ENCODE measurements at regions not wholly inside any gene's neighbourhood (a gene's known extent, or its start where the extent isn't known, plus 50 kb on each side); places are given as distances from the start of the nearest gene placed in this dataset.

- Mint-ChIP-seq H3K36me3 (no peaks in the 10 kb centered on the region), H3K27me3 (peaks cover 11% of the 10 kb centered on the region), H3K4me3 (no peak overlapping the region), H3K27ac (no peak overlapping the region), H3K4me1 (no peaks in the 10 kb centered on the region), H3K9me3 (ENCODE audit: low read depth) (no peaks in the 10 kb centered on the region)
- ATAC-seq (no peak), DNase-seq (no peak)
- CTCF ChIA-PET = no interaction called here
These were observed 285.1 kb downstream of the GADD45G start for GRCh38 chr9:89889865-89890264.

DNA sequence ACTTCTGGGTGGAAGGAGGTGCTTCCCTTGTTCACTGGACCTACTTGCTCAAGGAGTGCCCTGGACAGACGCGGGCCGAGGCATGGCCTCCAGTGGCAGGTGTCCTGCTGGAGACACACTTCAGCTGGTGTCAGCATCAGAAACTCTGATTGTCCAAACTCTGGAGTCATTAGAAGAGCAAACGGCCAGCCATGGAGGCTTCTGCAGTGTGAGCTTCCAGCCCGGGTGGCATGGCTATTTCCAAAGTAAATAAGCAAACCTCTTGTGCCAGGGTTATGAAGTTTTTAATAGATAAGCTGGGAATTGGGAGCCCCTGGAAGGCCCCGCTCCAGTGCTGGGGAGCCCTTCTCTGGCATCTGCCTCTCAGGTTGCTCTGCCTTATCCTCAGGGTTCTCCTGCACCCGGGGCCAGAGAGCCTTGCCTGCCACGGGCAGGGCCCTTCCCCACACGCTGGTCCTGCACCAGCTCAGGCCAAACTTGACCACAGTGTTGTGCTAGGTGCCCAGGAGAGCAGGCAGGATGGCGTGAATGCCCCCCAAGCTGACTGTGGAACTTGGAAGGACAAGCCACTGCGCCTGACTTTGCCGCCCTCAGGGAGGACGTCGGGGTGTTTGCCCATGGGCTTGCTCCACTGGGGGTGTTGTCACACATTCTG, 285.6 kb downstream of the GADD45G start:
- H3K4me3 Mint-ChIP-seq = no peak overlapping the region
- CTCF ChIA-PET = no interaction called here
- ATAC-seq (no peak), DNase-seq (no peak)
- no peak overlapping the region for H3K27ac Mint-ChIP-seq
- no peaks in the 10 kb centered on the region for H3K36me3 Mint-ChIP-seq
- no peaks in the 10 kb centered on the region for H3K9me3 Mint-ChIP-seq (ENCODE audit: low read depth)
- H3K27me3 Mint-ChIP-seq = peaks cover 13% of the 10 kb centered on the region
- H3K4me1 Mint-ChIP-seq = no peaks in the 10 kb centered on the region

DNA sequence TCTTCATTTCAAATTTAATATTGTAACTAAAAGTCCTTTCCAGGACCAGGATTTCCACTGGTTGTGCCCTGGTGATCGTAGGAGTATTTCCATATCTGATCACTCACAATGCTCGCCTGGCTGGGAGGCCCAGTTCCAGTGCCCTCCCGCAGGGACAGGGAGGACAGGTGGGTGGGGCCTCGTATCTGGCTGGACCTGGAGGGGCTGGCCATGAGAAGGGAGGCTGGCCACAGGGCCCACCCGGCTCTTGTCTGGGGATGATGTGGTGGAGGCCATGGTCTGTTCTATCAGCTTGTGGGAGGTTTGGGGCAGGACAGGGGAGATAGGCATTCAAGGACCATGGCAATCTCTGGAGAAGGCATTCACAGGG, 286.4 kb downstream of the GADD45G start:
- no peaks in the 10 kb centered on the region for H3K9me3 Mint-ChIP-seq (ENCODE audit: low read depth)
- no peaks in the 10 kb centered on the region for H3K4me1 Mint-ChIP-seq
- H3K4me3 Mint-ChIP-seq = no peak overlapping the region
- H3K27ac Mint-ChIP-seq = no peak overlapping the region
- DNase-seq (no peak), ATAC-seq (no peak)
- no peaks in the 10 kb centered on the region for H3K36me3 Mint-ChIP-seq
- peaks cover 20% of the 10 kb centered on the region for H3K27me3 Mint-ChIP-seq
- CTCF ChIA-PET = no interaction called here

- CTCF ChIA-PET = no interaction called here
- no peaks in the 10 kb centered on the region for H3K36me3 Mint-ChIP-seq
- H3K27me3 Mint-ChIP-seq = peaks cover 26% of the 10 kb centered on the region
- H3K27ac Mint-ChIP-seq = no peak overlapping the region
- H3K9me3 Mint-ChIP-seq (ENCODE audit: low read depth) = no peaks in the 10 kb centered on the region
- no peak overlapping the region for H3K4me3 Mint-ChIP-seq
- ATAC-seq (no peak), DNase-seq (no peak)
- H3K4me1 Mint-ChIP-seq = no peaks in the 10 kb centered on the region
These were observed 286.9 kb downstream of the GADD45G start for GRCh38 chr9:89891591-89892304.

DNA sequence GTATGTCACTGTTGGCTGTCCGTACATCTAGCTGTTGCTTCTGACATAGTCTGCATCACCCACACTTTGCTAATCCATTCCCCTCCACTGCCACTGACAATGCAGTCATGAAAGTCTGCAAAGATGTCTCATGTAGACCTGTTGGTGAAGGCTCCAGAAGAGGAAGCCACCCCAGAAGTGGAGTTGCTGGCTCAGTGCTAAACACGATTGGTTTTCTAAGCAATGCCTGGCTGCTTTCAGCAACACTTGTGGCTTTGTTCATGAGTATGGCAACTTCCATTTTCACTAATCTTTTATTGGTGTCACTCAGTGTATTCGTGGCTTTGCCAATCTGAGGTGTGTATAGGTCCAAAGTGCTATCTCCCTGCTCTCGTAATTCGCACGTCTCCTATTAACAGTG, 288.1 kb downstream of the GADD45G start:
- ATAC-seq (no peak), DNase-seq (peak; percentile 38)
- Mint-ChIP-seq H3K27me3 (peaks cover 32% of the 10 kb centered on the region), H3K27ac (no peak overlapping the region), H3K4me3 (no peak overlapping the region), H3K9me3 (ENCODE audit: low read depth) (no peaks in the 10 kb centered on the region), H3K36me3 (no peaks in the 10 kb centered on the region), H3K4me1 (no peaks in the 10 kb centered on the region)
- CTCF ChIA-PET = no interaction called here

DNA sequence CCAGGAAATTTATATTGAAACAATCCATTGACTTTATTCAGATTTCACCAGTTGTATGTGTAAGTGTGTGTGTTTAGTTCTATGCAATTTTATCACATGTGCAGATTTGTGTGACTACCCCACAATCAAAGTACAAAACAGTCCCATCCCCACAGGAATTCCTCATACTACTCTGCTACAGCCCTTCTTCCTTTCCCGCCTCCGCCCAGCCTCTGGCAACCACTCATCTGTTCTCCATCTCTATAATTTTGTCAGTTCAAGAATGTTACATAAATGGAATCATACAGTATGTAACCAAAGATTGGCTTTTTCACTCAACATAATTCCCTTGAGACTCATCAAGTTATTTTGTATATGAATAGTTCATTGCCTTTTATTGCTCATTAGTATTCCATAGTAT, 289.1 kb downstream of the GADD45G start:
- CTCF ChIA-PET = no interaction called here

GRCh38 chr9:89896806-89897340, 292.1 kb downstream of the GADD45G start:
- no peaks in the 10 kb centered on the region for H3K9me3 Mint-ChIP-seq (ENCODE audit: low read depth)
- H3K27me3 Mint-ChIP-seq = peaks cover 57% of the 10 kb centered on the region
- peak; percentile 26 for DNase-seq
- H3K36me3 Mint-ChIP-seq = no peaks in the 10 kb centered on the region
- CTCF ChIA-PET = no interaction called here
- H3K27ac Mint-ChIP-seq = no peak overlapping the region
- no peak overlapping the region for H3K4me3 Mint-ChIP-seq
- no peaks in the 10 kb centered on the region for H3K4me1 Mint-ChIP-seq
- no peak for ATAC-seq

More for the DNA sequence above, 289.1 kb downstream of the GADD45G start:
- H3K36me3 Mint-ChIP-seq = no peaks in the 10 kb centered on the region
- no peaks in the 10 kb centered on the region for H3K4me1 Mint-ChIP-seq
- H3K9me3 Mint-ChIP-seq (ENCODE audit: low read depth) = no peaks in the 10 kb centered on the region
- no peak overlapping the region for H3K4me3 Mint-ChIP-seq
- no peak overlapping the region for H3K27ac Mint-ChIP-seq
- peaks cover 33% of the 10 kb centered on the region for H3K27me3 Mint-ChIP-seq
- ATAC-seq (no peak), DNase-seq (no peak)

DNA sequence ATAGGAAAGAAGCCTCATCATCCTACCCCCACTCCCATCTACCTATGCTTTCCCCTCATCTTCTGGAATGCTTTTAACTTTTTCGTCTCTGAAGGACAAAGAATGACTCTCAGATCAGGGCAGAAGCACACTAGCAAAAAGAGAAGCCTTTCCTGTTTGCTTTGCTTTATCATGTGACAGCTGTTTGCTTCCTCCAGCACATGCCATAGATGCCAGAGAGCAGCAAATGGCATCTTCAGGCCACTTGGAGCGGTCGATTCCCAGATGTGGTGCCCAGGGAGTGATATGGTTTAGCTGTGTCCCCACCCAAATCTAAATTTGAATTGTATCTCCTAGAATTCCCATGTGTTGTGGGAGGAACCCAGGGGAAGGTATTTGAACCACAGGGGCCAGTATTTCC, 294.8 kb downstream of the GADD45G start:
- DNase-seq (no peak), ATAC-seq (no peak)
- H3K27ac Mint-ChIP-seq = no peak overlapping the region
- no peaks in the 10 kb centered on the region for H3K9me3 Mint-ChIP-seq (ENCODE audit: low read depth)
- no peak overlapping the region for H3K4me3 Mint-ChIP-seq
- H3K4me1 Mint-ChIP-seq = no peaks in the 10 kb centered on the region
- peaks cover 67% of the 10 kb centered on the region for H3K27me3 Mint-ChIP-seq
- no peaks in the 10 kb centered on the region for H3K36me3 Mint-ChIP-seq
- CTCF ChIA-PET = interaction anchor here (0.8 to 1.7 kb wide), 2 partner anchors 11 to 296 kb away, joined by 3 read pairs; no protein-coding TSS in a partner anchor

GRCh38 chr9:89901920-89902319, 297.1 kb downstream of the GADD45G start:
- ATAC-seq (no peak), DNase-seq (no peak)
- CTCF ChIA-PET = no interaction called here
- no peaks in the 10 kb centered on the region for H3K4me1 Mint-ChIP-seq
- no peaks in the 10 kb centered on the region for H3K36me3 Mint-ChIP-seq
- no peak overlapping the region for H3K27ac Mint-ChIP-seq
- H3K9me3 Mint-ChIP-seq (ENCODE audit: low read depth) = no peaks in the 10 kb centered on the region
- H3K4me3 Mint-ChIP-seq = no peak overlapping the region
- H3K27me3 Mint-ChIP-seq = peaks cover 64% of the 10 kb centered on the region

GRCh38 chr9:89902450-89903140, 297.8 kb downstream of the GADD45G start:
- H3K4me1 Mint-ChIP-seq = no peaks in the 10 kb centered on the region
- no peak overlapping the region for H3K27ac Mint-ChIP-seq
- no peak overlapping the region for H3K4me3 Mint-ChIP-seq
- H3K36me3 Mint-ChIP-seq = no peaks in the 10 kb centered on the region
- no peaks in the 10 kb centered on the region for H3K9me3 Mint-ChIP-seq (ENCODE audit: low read depth)
- peaks cover 67% of the 10 kb centered on the region for H3K27me3 Mint-ChIP-seq
- CTCF ChIA-PET = interaction anchor here (0.6 kb wide), 1 partner anchor 1061 kb away, joined by 3 read pairs; no protein-coding TSS in a partner anchor
- ATAC-seq (no peak), DNase-seq (no peak)

GRCh38 chr9:89903141-89903475, 298.3 kb downstream of the GADD45G start:
- Mint-ChIP-seq H3K27me3 (peaks cover 71% of the 10 kb centered on the region), H3K9me3 (ENCODE audit: low read depth) (no peaks in the 10 kb centered on the region), H3K27ac (no peak overlapping the region), H3K36me3 (no peaks in the 10 kb centered on the region), H3K4me1 (no peaks in the 10 kb centered on the region), H3K4me3 (no peak overlapping the region)
- no peak for ATAC-seq
- DNase-seq = no peak
- CTCF ChIA-PET = no interaction called here

DNA sequence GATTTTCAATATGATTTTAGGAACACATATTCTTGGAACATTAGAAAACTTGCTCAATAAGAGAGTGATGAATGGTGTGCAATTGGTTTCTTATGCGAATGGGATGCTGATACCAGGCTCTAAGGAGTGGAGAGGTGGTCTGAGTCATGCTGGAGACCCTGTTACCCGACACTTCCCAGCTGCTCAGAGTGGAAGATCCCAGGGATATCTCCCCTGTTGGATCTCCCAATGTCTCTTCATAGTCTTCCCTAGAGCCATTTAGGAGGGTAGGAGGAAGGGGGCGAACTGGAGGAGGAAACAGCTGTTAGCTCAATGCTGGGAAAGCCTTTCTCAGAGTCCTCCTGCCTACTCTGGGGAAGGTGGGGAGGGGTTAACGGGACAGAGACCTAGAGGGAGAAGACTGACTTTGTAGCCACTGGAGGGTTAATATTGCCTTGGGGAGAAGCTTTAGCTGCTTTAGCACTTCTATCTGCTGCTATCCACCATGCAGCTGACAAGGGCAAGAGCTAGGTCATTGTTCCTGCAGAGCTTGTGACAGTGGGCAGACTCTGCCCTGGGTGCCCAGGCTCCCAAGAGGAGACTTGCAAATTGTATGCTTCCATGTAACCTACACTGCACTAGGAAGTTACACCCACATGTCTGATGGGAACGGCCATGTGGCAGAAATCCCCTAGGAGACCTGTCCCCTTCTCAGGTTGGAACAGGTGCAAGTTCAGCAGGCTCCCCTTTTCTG, 301.0 kb downstream of the GADD45G start:
- H3K4me3 Mint-ChIP-seq = no peak overlapping the region
- H3K27ac Mint-ChIP-seq = no peak overlapping the region
- DNase-seq (no peak), ATAC-seq (no peak)
- H3K4me1 Mint-ChIP-seq = peaks cover 1% of the 10 kb centered on the region
- H3K36me3 Mint-ChIP-seq = no peaks in the 10 kb centered on the region
- CTCF ChIA-PET = interaction anchor here (1.8 kb wide), 1 partner anchor 308 kb away, joined by 4 read pairs; no protein-coding TSS in a partner anchor
- no peaks in the 10 kb centered on the region for H3K9me3 Mint-ChIP-seq (ENCODE audit: low read depth)
- peaks cover 71% of the 10 kb centered on the region for H3K27me3 Mint-ChIP-seq
